Sciatic nerve (tissue), 2 donors: ENCODE measurements at regions not wholly inside any gene's neighbourhood (a gene's known extent, or its start where the extent isn't known, plus 50 kb on each side); places are given as distances from the start of the nearest gene placed in this dataset.
"Not testable (repeated sequence)": the region's sequence is repeated elsewhere in the genome, so short reads cannot be mapped to it uniquely, and the experiment has no call there.

Experiments
- ATAC-seq: fragments of 200-7000 bp; cut with Tn5 transposase; one replicate; pipeline ENCODE4 v1.9.1; 2020; ENCODE audit warnings: mild to moderate bottlenecking, moderate library complexity
- DNase-seq: peaks from one replicate; pipeline ENCODE4 v3.0.0-alpha.2; 2020; ENCODE audit warnings: low spot score
- intact Hi-C: fragments of 100-400 bp; cut with DNase I; formaldehyde crosslinking; loops from one replicate; pipeline ENCODE4 v1.14.2; 2022
- donor health status: DM: no; HTN: no; CAD: no.
- donor health status: DM: no; HTN: no; CAD: no.

- ATAC-seq = no peak
- no peak for DNase-seq
- intact Hi-C loops = no loop called here
Measured at GRCh38 chr3:40689837-40690236, 165.1 kb downstream of the ZNF621 start.

DNA sequence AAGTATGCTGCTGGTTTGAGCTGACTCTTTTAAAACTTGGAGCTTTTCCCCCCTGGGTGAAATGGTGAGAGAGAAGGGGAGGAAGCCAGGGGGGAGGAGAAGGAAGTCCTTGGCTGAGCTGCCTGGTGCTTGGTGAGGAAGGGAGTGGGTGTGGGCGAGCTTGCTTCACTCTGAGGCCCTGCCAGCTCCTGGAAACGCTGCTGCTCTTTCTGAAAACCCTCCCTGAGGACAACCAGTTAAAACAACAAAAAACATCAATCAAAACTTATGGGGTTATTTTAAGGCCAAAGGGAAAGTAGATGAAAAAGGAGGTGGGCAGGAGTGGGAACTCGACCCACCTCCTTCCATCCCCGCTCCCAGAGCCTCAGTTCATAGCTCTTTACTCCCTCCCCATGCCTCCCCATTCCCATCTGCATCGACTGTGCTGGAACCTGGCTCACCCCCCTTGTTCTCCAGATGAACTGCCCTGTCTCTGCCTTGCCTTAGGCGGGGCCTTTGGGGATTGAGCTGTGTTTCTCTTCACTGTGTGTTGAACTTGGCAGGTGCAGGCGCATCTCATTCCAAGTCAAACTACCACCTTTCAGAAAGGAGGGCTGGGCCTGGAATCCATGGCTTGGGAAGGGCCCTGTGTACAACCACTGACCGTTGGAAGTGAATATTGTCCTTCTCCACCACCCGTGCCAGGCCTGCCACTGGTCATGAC is 166.1 kb downstream of the ZNF621 start:
- intact Hi-C loops = no loop called here
- DNase-seq (peak; percentile 90), ATAC-seq (peak; percentile 96)

- no peak for DNase-seq
- intact Hi-C loops = no loop called here
- ATAC-seq = peak; percentile 69
Measured at GRCh38 chr3:40691452-40691861, 166.7 kb downstream of the ZNF621 start.

DNA sequence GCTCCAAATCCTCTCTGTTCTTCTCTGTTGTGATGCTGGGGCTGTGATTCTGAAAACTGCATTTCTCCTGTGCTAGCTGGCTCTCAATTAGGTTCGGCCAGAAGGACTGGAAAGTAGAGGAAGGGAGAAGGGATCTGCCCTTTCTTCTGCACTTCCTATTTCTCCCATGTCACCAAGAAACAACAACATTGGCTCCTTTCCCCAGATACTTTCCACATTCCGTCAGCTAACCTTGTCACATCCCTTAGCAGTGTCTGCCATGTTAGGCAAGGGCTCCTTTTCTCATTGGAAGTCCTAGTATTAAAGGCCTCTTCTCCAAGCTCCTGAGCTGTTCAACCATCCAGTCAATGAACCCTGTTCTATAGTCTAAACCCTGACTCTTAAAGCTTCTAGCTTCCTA is 171.1 kb downstream of the ZNF621 start:
- DNase-seq (no peak), ATAC-seq (no peak)
- intact Hi-C loops = no loop called here

DNA sequence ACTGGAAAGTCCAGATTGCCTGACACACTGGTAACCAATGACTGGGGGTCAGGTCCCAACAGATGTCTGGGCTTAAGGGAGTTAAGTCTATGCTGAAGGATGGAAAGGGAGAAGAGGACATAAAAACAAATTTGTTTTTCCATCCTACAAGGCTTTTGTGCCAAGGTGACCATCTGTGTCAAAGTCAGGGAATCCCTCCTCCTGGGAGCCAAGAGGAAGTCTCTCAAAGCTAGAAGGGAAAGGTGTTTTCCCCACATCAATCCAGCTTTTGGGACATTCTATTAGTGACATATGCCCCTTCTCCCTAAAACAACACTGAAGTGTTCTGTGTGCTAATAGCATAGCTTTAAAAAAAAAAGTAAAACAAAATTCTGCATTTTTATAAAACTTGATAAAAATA is 173.9 kb downstream of the ZNF621 start:
- ATAC-seq, intact Hi-C loops, DNase-seq: not testable (repeated sequence)

DNA sequence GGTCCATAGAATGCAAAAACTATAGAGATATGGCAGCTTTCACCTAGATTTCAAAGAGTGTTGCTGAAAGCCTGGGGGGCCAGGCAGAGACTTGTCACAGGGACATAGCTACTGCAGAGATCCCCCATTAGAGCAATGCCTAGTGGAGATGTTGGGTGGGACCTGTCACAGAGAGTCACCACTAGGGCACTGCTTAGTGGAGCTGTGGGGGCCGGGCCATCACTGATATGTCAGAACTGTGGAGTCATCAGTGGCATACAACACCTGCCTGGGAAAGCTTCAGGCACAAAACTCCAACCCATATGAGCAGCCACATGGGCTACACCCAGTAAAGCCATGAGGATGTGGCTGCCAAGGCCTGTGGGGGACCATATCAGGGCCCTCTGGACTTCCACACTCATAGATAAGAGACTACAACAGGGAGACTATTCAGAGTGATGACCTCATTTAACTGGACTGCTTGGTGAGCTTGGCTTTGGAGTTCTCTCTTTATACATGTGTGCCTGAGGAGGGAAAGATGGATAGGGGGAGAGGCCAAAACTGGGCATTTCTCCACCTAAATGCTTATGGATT is 176.3 kb downstream of the ZNF621 start:
- DNase-seq (no peak), ATAC-seq (no peak)
- intact Hi-C loops = no loop called here

DNA sequence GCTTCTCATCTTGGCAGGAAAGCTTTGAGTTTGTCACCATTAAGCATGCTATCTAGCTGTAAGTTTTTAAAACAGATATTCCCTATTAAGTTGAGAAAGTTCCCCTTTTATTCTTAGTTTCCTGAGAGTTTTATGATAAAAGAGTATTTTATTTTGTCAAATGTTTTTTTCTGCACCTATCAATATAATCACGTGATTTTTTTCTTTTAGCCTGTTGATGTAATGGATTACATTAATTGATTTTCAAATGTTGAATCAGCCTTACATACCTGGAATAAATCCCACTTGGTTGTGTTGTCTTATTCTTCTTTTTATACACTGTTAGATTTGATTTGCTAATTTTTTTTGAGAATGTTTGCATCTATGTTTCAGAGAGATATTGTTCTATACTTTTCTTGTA is 179.5 kb downstream of the ZNF621 start:
- DNase-seq (no peak), ATAC-seq (no peak)
- intact Hi-C loops = no loop called here

DNA sequence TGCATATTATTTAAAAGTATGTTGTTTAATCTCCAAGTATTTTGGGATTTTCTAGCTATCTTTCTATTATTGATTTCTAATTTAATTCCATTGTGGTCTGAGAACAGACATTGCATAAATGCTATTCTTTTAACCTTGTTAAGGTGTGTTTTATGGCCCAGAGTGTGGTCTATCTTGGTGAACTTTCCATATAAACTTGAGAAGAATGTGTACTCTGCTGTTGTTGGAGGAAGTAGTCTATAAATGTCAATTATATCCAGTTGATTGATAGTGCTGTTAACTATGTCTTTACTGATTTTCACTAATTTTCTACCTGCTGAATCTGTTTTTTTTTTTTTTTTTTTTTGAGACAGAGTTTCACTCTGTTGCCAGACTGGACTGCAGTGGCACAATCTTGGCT is 180.9 kb downstream of the ZNF621 start:
- ATAC-seq (no peak), DNase-seq (no peak)
- intact Hi-C loops = no loop called here

DNA sequence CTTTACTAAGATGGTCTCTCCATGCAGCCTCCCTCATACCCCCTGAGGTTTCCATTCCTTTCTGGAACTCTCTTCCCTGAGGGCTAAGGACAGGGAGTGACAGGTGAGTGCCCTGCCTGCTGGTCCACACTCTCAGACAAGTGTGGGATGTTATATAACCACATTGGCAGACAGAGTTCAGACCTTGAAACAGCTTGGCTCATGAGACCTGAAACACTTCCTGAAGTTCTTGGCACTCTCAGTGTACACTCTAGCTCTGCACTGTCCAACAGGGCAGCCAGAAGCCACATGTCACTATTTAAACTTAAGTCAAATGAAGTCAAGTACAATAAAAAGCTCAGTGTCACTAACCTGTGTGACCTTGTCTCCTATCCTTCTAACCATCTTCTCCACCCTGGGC is 188.5 kb downstream of the ZNF621 start:
- ATAC-seq = peak; percentile 76
- DNase-seq = no peak
- intact Hi-C loops = no loop called here

DNA sequence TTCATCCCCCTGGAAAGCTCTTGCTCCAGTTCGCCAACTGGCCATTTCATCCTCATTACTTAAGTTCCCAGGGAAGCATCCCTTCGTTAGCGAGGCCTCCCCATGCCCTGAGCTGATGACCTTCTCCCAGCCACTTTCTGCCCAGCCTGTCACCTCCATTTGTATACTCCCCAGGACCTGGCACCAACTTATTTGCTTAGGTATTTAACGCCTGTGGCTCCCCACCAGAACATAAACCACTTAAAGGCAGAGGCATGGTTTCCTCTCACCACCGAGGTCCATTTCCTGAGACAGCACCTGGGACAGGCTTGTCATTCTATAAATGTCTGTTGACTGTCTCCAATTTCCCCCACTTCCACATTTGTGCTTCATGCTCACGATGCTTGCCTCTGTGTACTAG is 189.0 kb downstream of the ZNF621 start:
- ATAC-seq (no peak), DNase-seq (no peak)
- intact Hi-C loops = no loop called here

DNA sequence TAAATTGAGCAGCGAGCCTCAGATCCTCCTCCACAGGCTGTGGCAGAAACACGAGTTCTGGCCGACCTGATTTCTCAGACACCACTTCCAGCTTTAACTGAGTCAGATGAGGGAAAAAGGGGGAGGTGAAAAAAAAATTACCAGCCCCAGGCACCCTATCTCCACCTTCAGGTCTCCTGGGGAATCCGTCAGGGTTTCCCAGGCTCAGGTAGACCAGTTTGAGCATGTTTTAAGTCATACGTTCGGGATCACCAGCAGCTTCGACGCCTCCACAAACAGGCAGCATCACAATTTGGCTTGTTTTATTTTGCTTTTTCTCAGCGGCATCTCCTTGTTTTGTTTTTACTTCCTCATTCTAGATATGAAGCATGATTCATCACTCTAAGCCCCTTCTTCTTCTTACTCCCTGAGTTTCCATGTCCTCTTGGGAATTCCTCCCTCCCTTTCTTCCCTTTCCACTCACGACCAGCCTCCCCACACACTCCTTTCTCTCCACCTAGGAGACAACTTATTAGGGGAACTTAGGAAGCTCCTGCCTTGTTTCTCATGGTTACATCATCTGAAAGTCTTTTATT is 190.1 kb downstream of the ZNF621 start:
- intact Hi-C loops = no loop called here
- DNase-seq = no peak
- no peak for ATAC-seq

DNA sequence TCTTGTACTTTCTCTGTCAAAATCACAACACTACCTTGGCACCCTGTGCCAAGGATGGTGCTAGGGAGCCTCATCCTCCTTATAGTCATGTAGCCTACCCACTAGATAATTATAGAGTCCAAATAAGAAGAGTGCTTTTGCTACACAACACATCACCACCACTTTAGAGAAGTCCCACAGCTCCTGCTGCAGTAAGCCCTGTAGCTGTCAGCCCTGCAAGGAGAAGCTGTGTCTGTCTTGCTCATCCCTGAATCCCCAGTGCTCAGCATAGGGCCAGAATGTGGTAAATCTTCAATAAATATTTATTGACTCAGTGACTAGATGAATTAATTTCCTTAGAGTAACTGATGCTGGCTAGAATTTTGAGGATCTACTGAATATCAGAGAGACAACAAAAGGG is 190.8 kb downstream of the ZNF621 start:
- intact Hi-C loops = no loop called here
- DNase-seq = no peak
- ATAC-seq = no peak

DNA sequence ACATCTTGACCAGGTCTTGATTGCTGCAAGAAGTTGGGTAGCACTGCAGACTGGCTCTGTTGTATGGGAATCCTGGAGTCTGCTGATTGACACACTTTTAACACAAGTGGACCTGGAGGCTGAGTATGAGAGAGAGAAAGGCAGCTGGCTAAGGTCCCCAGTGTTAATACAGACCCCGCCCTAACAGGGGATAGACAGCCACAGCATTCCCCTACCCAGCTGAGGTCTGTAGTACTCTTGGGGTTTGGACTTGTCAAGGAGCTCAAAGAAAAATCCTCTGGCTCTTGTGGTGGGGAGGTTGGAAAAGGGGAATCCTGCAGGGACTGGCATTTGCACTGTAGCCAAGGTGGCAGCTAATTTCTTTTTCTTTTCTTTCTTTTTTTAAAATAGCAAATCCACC is 192.7 kb downstream of the ZNF621 start:
- ATAC-seq = no peak
- DNase-seq = no peak
- intact Hi-C loops = no loop called here

- intact Hi-C loops = no loop called here
- DNase-seq (no peak), ATAC-seq (no peak)
Measured at GRCh38 chr3:40718209-40718608, 193.4 kb downstream of the ZNF621 start.

GRCh38 chr3:40718681-40719080 is 193.9 kb downstream of the ZNF621 start:
- intact Hi-C loops = no loop called here
- ATAC-seq = peak; percentile 34
- no peak for DNase-seq

DNA sequence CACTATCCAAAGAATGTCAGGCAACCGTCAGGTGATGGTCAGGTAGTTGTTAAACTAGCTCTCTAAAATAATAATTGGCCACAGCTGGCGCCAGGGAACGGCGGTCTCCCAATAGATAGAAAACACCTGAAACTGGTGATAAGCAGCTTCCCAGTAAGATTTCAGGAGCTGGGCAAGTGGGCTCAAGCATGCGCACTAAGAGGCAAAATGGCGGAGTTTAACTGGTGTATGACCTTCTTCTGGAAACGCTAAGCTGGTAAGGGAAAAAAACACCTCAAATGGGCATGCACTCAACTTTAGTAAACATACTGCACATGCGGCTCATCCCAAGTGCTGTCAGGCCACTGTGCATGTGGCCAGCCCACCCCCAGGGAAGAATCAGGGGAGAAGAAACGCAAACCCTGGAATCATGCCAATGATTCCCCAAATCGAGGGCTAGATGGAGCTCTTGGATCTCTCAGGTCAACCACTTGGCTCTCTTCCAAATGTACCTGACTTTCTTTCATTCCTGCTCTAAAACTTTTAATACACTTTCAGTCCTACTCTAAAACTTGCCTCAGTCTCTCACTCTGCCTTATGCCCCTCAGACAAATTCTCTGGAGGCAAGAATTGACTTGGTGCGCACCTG is 195.0 kb downstream of the ZNF621 start:
- intact Hi-C loops = no loop called here
- DNase-seq = no peak
- ATAC-seq = no peak

GRCh38 chr3:40720341-40720740 is 195.6 kb downstream of the ZNF621 start:
- intact Hi-C loops = no loop called here
- no peak for DNase-seq

DNA sequence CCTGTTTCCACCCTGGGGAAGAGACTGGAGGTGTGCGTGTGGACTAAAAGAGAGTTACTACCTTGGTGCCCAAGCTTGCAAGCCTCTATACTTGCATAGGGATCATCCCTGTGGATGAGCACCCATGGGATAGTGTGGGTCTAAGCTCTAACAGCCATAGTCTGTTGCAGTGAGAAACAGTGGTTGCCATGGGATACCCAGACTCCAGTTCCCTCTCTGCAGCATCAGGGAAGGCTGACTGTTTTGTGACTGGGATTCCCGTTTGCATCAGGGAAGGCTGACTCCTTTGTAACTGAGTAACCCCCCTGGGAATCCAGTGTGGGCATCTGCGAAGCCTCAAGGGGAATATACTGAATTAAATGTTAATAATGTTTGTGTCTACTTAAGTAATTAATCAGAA is 196.1 kb downstream of the ZNF621 start:
- intact Hi-C loops = no loop called here
- peak; percentile 20 for ATAC-seq
- DNase-seq = no peak

More at GRCh38 chr3:40720341-40720740, 195.6 kb downstream of the ZNF621 start:
- ATAC-seq = no peak

GRCh38 chr3:40723083-40723660 is 198.4 kb downstream of the ZNF621 start:
- DNase-seq (no peak), ATAC-seq (no peak)
- intact Hi-C loops = no loop called here

- intact Hi-C loops = no loop called here
- DNase-seq (no peak), ATAC-seq (no peak)
Measured at GRCh38 chr3:40725031-40725430, 200.3 kb downstream of the ZNF621 start.
